Natural killer cell (primary cell): ENCODE measurements at regions not wholly inside any gene's neighbourhood (a gene's known extent, or its start where the extent isn't known, plus 50 kb on each side); places are given as distances from the start of the nearest gene placed in this dataset.

Experiments used
- ATAC-seq, 3 donors: fragments of 150-1000 bp in 2 of 3; fragments of 200-7000 bp in 1 of 3; cut with Tn5 transposase; 1 replicate in 1 of 3; 2 replicates in 2 of 3; pipeline ENCODE4 v1.10.0; 2021; ENCODE audit warnings: mild to moderate bottlenecking in 2 of 3, moderate library complexity in 2 of 3
- DNase-seq, 2 donors: peaks; one replicate each; pipeline versions ENCODE4 v3.0.0 to v3.0.0-alpha.2; 2013 to 2021; ENCODE audit warnings: mixed read lengths in 1 of 2
- H3K27ac ChIP-seq: one replicate; pipeline ENCODE4 v1.5.1; 2013; ENCODE audit warnings: mild to moderate bottlenecking, low read length
- H3K27me3 ChIP-seq: one replicate; pipeline ENCODE4 v1.6.1; 2013; ENCODE audit warnings: low read length; ENCODE audit not compliant: control insufficient read depth, insufficient read depth
- H3K36me3 ChIP-seq: one replicate; pipeline ENCODE4 v1.6.1; 2013; ENCODE audit warnings: low read length; ENCODE audit not compliant: control insufficient read depth, insufficient read depth
- H3K4me1 ChIP-seq: one replicate; pipeline ENCODE4 v1.6.1; 2013; ENCODE audit warnings: low read length; ENCODE audit not compliant: control insufficient read depth, insufficient read depth
- H3K4me3 ChIP-seq: one replicate; pipeline ENCODE4 v1.5.1; 2013; ENCODE audit warnings: low read length
- H3K9me3 ChIP-seq: one replicate; pipeline ENCODE4 v1.6.1; 2013; ENCODE audit warnings: low read length; ENCODE audit not compliant: control insufficient read depth, insufficient read depth
- H3K27ac Mint-ChIP-seq, 2 donors: one replicate each; pipeline ENCODE4 v1.8.0; 2022; ENCODE audit warnings: mild to moderate bottlenecking in 2 of 2, mixed read lengths in 2 of 2, moderate library complexity in 1 of 2
- H3K27me3 Mint-ChIP-seq, 2 donors: one replicate each; pipeline ENCODE4 v1.8.0; 2022; ENCODE audit warnings: low read depth in 2 of 2, mixed read lengths in 2 of 2
- H3K36me3 Mint-ChIP-seq: one replicate; pipeline ENCODE4 v1.8.0; 2022; ENCODE audit warnings: mixed read lengths
- H3K4me1 Mint-ChIP-seq, 2 donors: one replicate each; pipeline ENCODE4 v1.8.0; 2022; ENCODE audit warnings: mixed read lengths in 2 of 2
- H3K4me3 Mint-ChIP-seq: one replicate; pipeline ENCODE4 v1.8.0; 2022; ENCODE audit warnings: mild to moderate bottlenecking, moderate library complexity, mixed read lengths
- H3K9me3 Mint-ChIP-seq, 2 donors: one replicate each; pipeline ENCODE4 v1.8.0; 2022; ENCODE audit warnings: mixed read lengths in 2 of 2
- CTCF ChIP-seq: fragments of 200-600 bp; IDR thresholded peaks from one replicate; pipeline ENCODE4 v1.8.0; 2022; ENCODE audit warnings: antibody characterized with exemption
- WGBS: methylation state at CpG from one replicate; pipeline ENCODE4 v1.1.7; 2013; ENCODE audit warnings: missing lambda C conversion rate; ENCODE audit not compliant: insufficient coverage; 5-methylcytosine and 5-hydroxymethylcytosine counted together
- intact Hi-C: fragments of 100-400 bp; cut with micrococcal nuclease; formaldehyde crosslinking; loops from one replicate; pipeline ENCODE4 v1.14.2; 2022

- Histone ChIP-seq H3K27ac (no peak overlapping the region), H3K4me3 (no peak overlapping the region), H3K4me1 (no peaks in the 10 kb centered on the region), H3K27me3 (no peaks in the 10 kb centered on the region), H3K9me3 (no peaks in the 10 kb centered on the region), H3K36me3 (no peaks in the 10 kb centered on the region)
- H3K4me3 Mint-ChIP-seq: no peak overlapping the region
- 86% methylated on average over 2 of the region's 2 CpGs for WGBS
- no peak for TF ChIP-seq CTCF
- peaks cover 0 to 2% of the 10 kb centered on the region in 2 donors for H3K27me3 Mint-ChIP-seq
- DNase-seq: no peak
- no peaks in the 10 kb centered on the region for H3K36me3 Mint-ChIP-seq
- H3K4me1 Mint-ChIP-seq: no peaks in the 10 kb centered on the region
- H3K9me3 Mint-ChIP-seq: no peaks in the 10 kb centered on the region
- ATAC-seq: no peak
- H3K27ac Mint-ChIP-seq: no peak overlapping the region
- intact Hi-C loops: no loop called here
Measured at GRCh38 chr9:113781381-113781780, 94.7 kb upstream of the ZNF618 start.

GRCh38 chr9:113781896-113782295 lies 94.2 kb upstream of the ZNF618 start:
- no peaks in the 10 kb centered on the region for H3K4me1 ChIP-seq
- no peak overlapping the region for H3K27ac ChIP-seq
- Mint-ChIP-seq H3K9me3 (no peaks in the 10 kb centered on the region), H3K36me3 (no peaks in the 10 kb centered on the region), H3K27ac (no peak overlapping the region), H3K4me3 (no peak overlapping the region), H3K4me1 (no peaks in the 10 kb centered on the region), H3K27me3 (no peaks in the 10 kb centered on the region)
- H3K4me3 ChIP-seq: no peak overlapping the region
- no peaks in the 10 kb centered on the region for H3K27me3 ChIP-seq
- 82% methylated on average over 7 of the region's 7 CpGs for WGBS
- H3K9me3 ChIP-seq: no peaks in the 10 kb centered on the region
- no peaks in the 10 kb centered on the region for H3K36me3 ChIP-seq
- no peak for ATAC-seq
- TF ChIP-seq CTCF: no peak
- intact Hi-C loops: no loop called here
- DNase-seq: no peak

- Histone ChIP-seq H3K4me3 (no peak overlapping the region), H3K9me3 (no peaks in the 10 kb centered on the region), H3K27me3 (no peaks in the 10 kb centered on the region), H3K4me1 (no peaks in the 10 kb centered on the region), H3K27ac (no peak overlapping the region), H3K36me3 (no peaks in the 10 kb centered on the region)
- no peak for TF ChIP-seq CTCF
- intact Hi-C loops: no loop called here
- Mint-ChIP-seq H3K4me3 (no peak overlapping the region), H3K27ac (no peak overlapping the region), H3K27me3 (no peaks in the 10 kb centered on the region), H3K4me1 (no peaks in the 10 kb centered on the region), H3K9me3 (no peaks in the 10 kb centered on the region), H3K36me3 (no peaks in the 10 kb centered on the region)
- ATAC-seq (no peak), DNase-seq (no peak)
- 74% methylated on average over 2 of the region's 2 CpGs for WGBS
Measured at GRCh38 chr9:113783475-113783874, 92.6 kb upstream of the ZNF618 start.

- Mint-ChIP-seq H3K9me3 (no peaks in the 10 kb centered on the region), H3K27ac (no peak overlapping the region), H3K4me3 (no peak overlapping the region), H3K27me3 (no peaks in the 10 kb centered on the region), H3K4me1 (no peaks in the 10 kb centered on the region), H3K36me3 (no peaks in the 10 kb centered on the region)
- ATAC-seq (no peak), DNase-seq (no peak)
- Histone ChIP-seq H3K4me1 (no peaks in the 10 kb centered on the region), H3K27me3 (no peaks in the 10 kb centered on the region), H3K36me3 (no peaks in the 10 kb centered on the region), H3K9me3 (no peaks in the 10 kb centered on the region), H3K27ac (no peak overlapping the region), H3K4me3 (no peak overlapping the region)
- 91% methylated on average over 6 of the region's 6 CpGs for WGBS
- no peak for TF ChIP-seq CTCF
- intact Hi-C loops: no loop called here
Measured at GRCh38 chr9:113785334-113785733, 90.8 kb upstream of the ZNF618 start.
